Ascending aorta (tissue), 2 donors: ENCODE measurements at regions not wholly inside any gene's neighbourhood (a gene's known extent, or its start where the extent isn't known, plus 50 kb on each side); places are given as distances from the start of the nearest gene placed in this dataset.

Source experiments
- DNase-seq, 2 donors: peaks; one replicate each; pipeline ENCODE4 v3.0.0-alpha.2; 2019; ENCODE audit warnings: low spot score in 2 of 2
- H3K27ac ChIP-seq, 2 donors: fragments of 200-600 bp; sonication (generic); one replicate each; pipeline ENCODE4 v1.5.1; 2016 to 2017; ENCODE audit warnings: mild to moderate bottlenecking in 1 of 2
- H3K27me3 ChIP-seq: fragments of 200-600 bp; sonication (generic); one replicate; pipeline ENCODE4 v1.5.1; 2017
- H3K36me3 ChIP-seq, 2 donors: fragments of 200-600 bp; sonication (generic); one replicate each; pipeline ENCODE4 v1.5.1; 2016
- H3K4me1 ChIP-seq, 2 donors: fragments of 200-600 bp; sonication (generic); one replicate each; pipeline ENCODE4 v1.5.1; 2016 to 2017; ENCODE audit warnings: mild to moderate bottlenecking in 1 of 2
- H3K4me3 ChIP-seq, 2 donors: fragments of 200-600 bp; sonication (generic); one replicate each; pipeline ENCODE4 v1.5.1; 2016 to 2017; ENCODE audit warnings: mild to moderate bottlenecking in 1 of 2
- H3K9me3 ChIP-seq, 2 donors: fragments of 200-600 bp; sonication (generic); one replicate each; pipeline ENCODE4 v1.5.1; 2016
- CTCF ChIP-seq, 3 experiments: fragments of 200-600 bp in 2 of 3; fragments of 450-650 bp in 1 of 3; sonication (generic) in 2 of 3; IDR thresholded peaks; one replicate each; pipeline ENCODE4 v1.5.1; 2016 to 2019; ENCODE audit warnings: antibody characterized with exemption in 3 of 3, mild to moderate bottlenecking in 1 of 3, moderate library complexity in 1 of 3
- intact Hi-C: fragments of 100-400 bp; cut with DNase I; formaldehyde crosslinking; loops from one replicate; pipeline ENCODE4 v1.15.1; 2023

- Histone ChIP-seq H3K36me3 (no peaks in the 10 kb centered on the region), H3K27ac (no peak overlapping the region), H3K9me3 (no peaks in the 10 kb centered on the region), H3K4me3 (no peak overlapping the region), H3K4me1 (no peaks in the 10 kb centered on the region), H3K27me3 (no peaks in the 10 kb centered on the region)
- no peak for TF ChIP-seq CTCF (IDR thresholded peaks at IDR 0.05)
- no peak for DNase-seq
- intact Hi-C loops = no loop called here
Observed at GRCh38 chr3:8387571-8387970, 114.1 kb upstream of the LMCD1 start.

GRCh38 chr3:8399686-8400085, 101.9 kb upstream of the LMCD1 start:
- DNase-seq = no peak
- H3K4me1 ChIP-seq = no peaks in the 10 kb centered on the region
- no peak overlapping the region for H3K27ac ChIP-seq
- H3K27me3 ChIP-seq = no peaks in the 10 kb centered on the region
- no peaks in the 10 kb centered on the region for H3K36me3 ChIP-seq
- intact Hi-C loops = no loop called here
- no peak overlapping the region for H3K4me3 ChIP-seq
- no peak for TF ChIP-seq CTCF (IDR thresholded peaks at IDR 0.05)
- H3K9me3 ChIP-seq = peaks cover 0 to 3% of the 10 kb centered on the region in 2 donors

- H3K4me1 ChIP-seq = no peaks in the 10 kb centered on the region
- no peaks in the 10 kb centered on the region for H3K27me3 ChIP-seq
- peaks cover 0 to 6% of the 10 kb centered on the region in 2 donors for H3K9me3 ChIP-seq
- H3K27ac ChIP-seq = no peak overlapping the region
- no peak overlapping the region for H3K4me3 ChIP-seq
- no peak for TF ChIP-seq CTCF (IDR thresholded peaks at IDR 0.05)
- H3K36me3 ChIP-seq = no peaks in the 10 kb centered on the region
- intact Hi-C loops = no loop called here
- DNase-seq = no peak
Observed at GRCh38 chr3:8400911-8401310, 100.7 kb upstream of the LMCD1 start.

GRCh38 chr3:8403996-8404395, 97.6 kb upstream of the LMCD1 start:
- Histone ChIP-seq H3K9me3 (peaks cover 0 to 17% of the 10 kb centered on the region in 2 donors), H3K4me1 (no peaks in the 10 kb centered on the region), H3K36me3 (no peaks in the 10 kb centered on the region), H3K27me3 (no peaks in the 10 kb centered on the region), H3K4me3 (no peak overlapping the region), H3K27ac (no peak overlapping the region)
- no peak for TF ChIP-seq CTCF (IDR thresholded peaks at IDR 0.05)
- intact Hi-C loops = no loop called here
- no peak for DNase-seq

- Histone ChIP-seq H3K4me3 (no peak overlapping the region), H3K36me3 (no peaks in the 10 kb centered on the region), H3K27ac (no peak overlapping the region), H3K27me3 (no peaks in the 10 kb centered on the region), H3K9me3 (peaks cover 0 to 17% of the 10 kb centered on the region in 2 donors), H3K4me1 (no peaks in the 10 kb centered on the region)
- TF ChIP-seq CTCF (IDR thresholded peaks at IDR 0.05) = no peak
- DNase-seq = no peak
- intact Hi-C loops = no loop called here
Observed at GRCh38 chr3:8405144-8405543, 96.5 kb upstream of the LMCD1 start.

- no peak for DNase-seq
- intact Hi-C loops = no loop called here
- H3K4me1 ChIP-seq = no peaks in the 10 kb centered on the region
- H3K4me3 ChIP-seq = no peak overlapping the region
- H3K9me3 ChIP-seq = peaks cover 0 to 17% of the 10 kb centered on the region in 2 donors
- no peak overlapping the region for H3K27ac ChIP-seq
- no peaks in the 10 kb centered on the region for H3K36me3 ChIP-seq
- no peaks in the 10 kb centered on the region for H3K27me3 ChIP-seq
- TF ChIP-seq CTCF (IDR thresholded peaks at IDR 0.05) = no peak
Observed at GRCh38 chr3:8406479-8406878, 95.1 kb upstream of the LMCD1 start.
